BE2C (cell line): ENCODE measurements at regions not wholly inside any gene's neighbourhood (a gene's known extent, or its start where the extent isn't known, plus 50 kb on each side); places are given as distances from the start of the nearest gene placed in this dataset.

ENCODE experiments used
- DNase-seq: peaks from one replicate; pipeline ENCODE4 v3.0.0-alpha.2; 2020
- H3K27me3 ChIP-seq: fragments of 250-450 bp; sonication (Bioruptor Pico); 2 replicates; pipeline ENCODE4 v1.5.1; 2020; ENCODE audit warnings: mild to moderate bottlenecking
- H3K36me3 ChIP-seq: fragments of 250-450 bp; sonication (Bioruptor Pico); 2 replicates; pipeline ENCODE4 v1.5.1; 2020; ENCODE audit warnings: mild to moderate bottlenecking
- H3K4me1 ChIP-seq: fragments of 250-450 bp; sonication (Bioruptor Pico); 2 replicates; pipeline ENCODE4 v1.5.1; 2020
- H3K4me3 ChIP-seq: 2 replicates; pipeline ENCODE4 v1.5.1; 2011; ENCODE audit warnings: low read depth, low read length
- H3K9me3 ChIP-seq: fragments of 250-450 bp; sonication (Bioruptor Pico); 2 replicates; pipeline ENCODE4 v1.5.1; 2020
- TF ChIP-seq, protein P1 (sequence below): IDR thresholded peaks from 2 replicates; pipeline ENCODE4 v1.5.1; 2012; ENCODE audit warnings: mild to moderate bottlenecking, low read depth, low read length

DNA sequence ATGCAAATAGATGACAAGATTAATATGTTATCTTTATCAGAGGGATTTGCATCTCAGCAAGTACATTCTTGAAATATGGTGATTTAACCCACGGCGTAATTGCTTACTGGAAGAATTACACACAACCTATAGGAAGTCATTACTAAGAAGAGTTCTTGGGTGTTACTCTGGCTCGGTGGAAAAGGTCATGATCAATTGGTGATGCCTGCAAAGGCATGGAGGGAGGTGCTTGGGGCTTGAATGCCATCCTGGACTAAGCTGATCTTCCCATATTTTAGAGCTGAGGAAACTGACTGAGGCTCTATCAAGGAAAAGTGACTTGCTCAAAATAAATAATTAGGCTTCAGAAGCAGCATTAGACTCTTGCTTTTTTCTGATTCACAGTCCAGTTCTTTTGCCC lies 137.5 kb upstream of the JUN start:
- no peaks in the 10 kb centered on the region for H3K27me3 ChIP-seq
- TF ChIP-seq, protein P1, sequence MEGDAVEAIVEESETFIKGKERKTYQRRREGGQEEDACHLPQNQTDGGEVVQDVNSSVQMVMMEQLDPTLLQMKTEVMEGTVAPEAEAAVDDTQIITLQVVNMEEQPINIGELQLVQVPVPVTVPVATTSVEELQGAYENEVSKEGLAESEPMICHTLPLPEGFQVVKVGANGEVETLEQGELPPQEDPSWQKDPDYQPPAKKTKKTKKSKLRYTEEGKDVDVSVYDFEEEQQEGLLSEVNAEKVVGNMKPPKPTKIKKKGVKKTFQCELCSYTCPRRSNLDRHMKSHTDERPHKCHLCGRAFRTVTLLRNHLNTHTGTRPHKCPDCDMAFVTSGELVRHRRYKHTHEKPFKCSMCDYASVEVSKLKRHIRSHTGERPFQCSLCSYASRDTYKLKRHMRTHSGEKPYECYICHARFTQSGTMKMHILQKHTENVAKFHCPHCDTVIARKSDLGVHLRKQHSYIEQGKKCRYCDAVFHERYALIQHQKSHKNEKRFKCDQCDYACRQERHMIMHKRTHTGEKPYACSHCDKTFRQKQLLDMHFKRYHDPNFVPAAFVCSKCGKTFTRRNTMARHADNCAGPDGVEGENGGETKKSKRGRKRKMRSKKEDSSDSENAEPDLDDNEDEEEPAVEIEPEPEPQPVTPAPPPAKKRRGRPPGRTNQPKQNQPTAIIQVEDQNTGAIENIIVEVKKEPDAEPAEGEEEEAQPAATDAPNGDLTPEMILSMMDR: no peak
- no peaks in the 10 kb centered on the region for H3K4me1 ChIP-seq
- DNase-seq: no peak
- H3K9me3 ChIP-seq: no peaks in the 10 kb centered on the region
- no peak overlapping the region for H3K4me3 ChIP-seq
- no peaks in the 10 kb centered on the region for H3K36me3 ChIP-seq

DNA sequence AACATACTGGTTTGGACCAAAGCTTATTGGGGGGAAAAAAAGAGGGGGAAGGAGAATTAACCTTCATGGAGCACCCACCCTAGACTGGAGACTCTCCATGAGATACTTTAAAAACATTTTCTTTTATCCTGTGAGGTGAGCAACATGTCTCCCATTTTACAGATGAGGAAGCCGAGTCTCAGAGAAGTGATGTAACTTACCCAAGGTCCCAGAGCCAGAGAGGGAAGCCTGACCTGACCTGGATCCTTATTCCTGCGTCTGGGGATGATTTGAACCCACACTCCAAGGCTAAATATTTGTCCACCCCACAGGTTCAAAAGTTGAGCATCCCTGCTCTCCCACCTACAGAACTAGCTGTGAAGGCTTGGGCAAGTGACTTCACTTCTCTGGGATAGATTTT lies 137.9 kb upstream of the JUN start:
- Histone ChIP-seq H3K9me3 (no peaks in the 10 kb centered on the region), H3K4me3 (no peak overlapping the region), H3K27me3 (no peaks in the 10 kb centered on the region), H3K4me1 (no peaks in the 10 kb centered on the region), H3K36me3 (no peaks in the 10 kb centered on the region)
- TF ChIP-seq, protein P1: no peak
- DNase-seq: no peak

DNA sequence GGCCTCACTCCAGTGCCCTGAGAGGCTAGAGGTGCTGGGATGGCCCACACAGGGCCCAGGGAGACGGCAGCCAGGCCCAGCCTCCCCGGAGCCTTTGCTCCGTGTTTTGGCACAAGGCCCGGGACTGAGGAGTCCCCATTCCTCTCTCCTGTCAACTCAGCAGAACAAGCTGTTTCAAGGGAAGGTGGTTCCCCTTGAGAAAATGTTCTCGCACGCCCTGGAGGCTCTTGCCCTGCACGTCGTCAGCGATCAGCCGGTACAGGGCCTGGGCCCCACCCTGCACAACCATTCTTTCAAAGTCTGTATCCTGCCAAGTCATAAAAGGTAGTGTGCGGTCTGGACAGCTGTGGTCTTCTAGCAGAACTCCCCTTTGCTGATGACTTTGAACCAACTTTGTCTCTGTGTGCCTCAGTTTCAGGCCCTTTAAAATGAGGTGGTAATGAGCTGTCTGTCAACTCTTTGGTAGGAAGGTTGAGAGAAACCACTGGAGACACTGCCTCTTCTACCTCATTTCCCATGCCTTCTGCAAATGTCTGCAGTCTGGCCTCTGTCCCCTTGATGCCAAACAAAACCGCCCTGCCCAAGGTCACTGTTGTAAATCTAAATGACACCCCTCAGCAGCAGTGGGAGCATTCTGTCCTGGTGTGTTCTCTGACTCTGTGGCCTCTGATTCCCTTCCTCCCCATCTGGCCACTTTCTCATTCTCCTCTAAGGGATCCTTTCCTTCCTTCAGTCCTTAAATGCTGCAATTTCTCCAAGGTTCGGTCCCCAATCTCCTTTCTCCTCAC lies 138.6 kb upstream of the JUN start:
- no peaks in the 10 kb centered on the region for H3K9me3 ChIP-seq
- no peaks in the 10 kb centered on the region for H3K27me3 ChIP-seq
- no peak overlapping the region for H3K4me3 ChIP-seq
- H3K4me1 ChIP-seq: no peaks in the 10 kb centered on the region
- DNase-seq: peak; percentile 8
- no peaks in the 10 kb centered on the region for H3K36me3 ChIP-seq
- TF ChIP-seq, protein P1: no peak

DNA sequence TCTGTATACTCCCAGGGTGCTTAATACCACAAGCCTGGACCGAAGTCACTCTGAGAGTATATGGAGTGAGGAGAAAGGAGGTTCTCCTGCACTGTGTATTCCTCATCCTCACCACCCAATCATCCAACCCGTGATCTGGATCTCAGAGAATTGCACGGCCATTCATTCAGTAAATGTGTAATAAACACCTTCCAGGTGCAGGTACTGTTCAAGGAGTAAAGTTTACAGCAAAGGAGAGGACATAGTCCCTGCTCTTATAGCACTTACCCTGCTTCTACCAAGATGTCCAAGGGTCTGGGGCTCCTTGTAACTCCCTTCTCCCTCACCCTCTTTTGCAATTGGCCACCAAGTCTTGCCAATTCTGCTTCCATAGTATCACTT lies 139.2 kb upstream of the JUN start:
- TF ChIP-seq, protein P1: no peak
- H3K9me3 ChIP-seq: no peaks in the 10 kb centered on the region
- no peak for DNase-seq
- H3K4me3 ChIP-seq: no peak overlapping the region
- no peaks in the 10 kb centered on the region for H3K4me1 ChIP-seq
- no peaks in the 10 kb centered on the region for H3K27me3 ChIP-seq
- no peaks in the 10 kb centered on the region for H3K36me3 ChIP-seq

DNA sequence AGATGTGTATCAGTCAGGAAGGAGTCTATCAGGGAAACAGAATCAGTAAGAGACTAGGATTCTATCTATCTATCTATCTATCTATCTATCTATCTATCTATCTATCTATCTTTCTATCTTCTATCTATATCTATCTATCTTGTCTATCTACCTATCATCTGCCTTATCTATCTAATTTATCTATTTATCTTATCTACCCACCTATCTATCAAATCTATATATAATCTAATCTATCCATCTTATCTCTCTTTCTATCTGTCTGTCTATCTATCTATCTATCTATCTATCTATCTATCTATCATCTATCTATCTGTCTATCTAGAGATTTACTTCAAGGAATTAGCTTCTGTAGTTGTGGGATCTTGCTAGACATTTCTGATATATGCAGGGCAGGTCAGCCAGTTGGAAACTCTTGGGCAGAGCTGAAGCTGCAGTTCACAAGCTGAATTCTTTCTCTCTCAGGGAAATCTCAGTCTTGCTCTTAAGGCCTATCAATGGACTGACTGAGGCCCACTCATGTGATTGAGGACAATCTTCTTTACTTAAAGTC lies 140.2 kb upstream of the JUN start:
- DNase-seq: no peak
- H3K9me3 ChIP-seq: no peaks in the 10 kb centered on the region
- no peak overlapping the region for H3K4me3 ChIP-seq
- H3K4me1 ChIP-seq: no peaks in the 10 kb centered on the region
- no peaks in the 10 kb centered on the region for H3K27me3 ChIP-seq
- no peaks in the 10 kb centered on the region for H3K36me3 ChIP-seq
- TF ChIP-seq, protein P1: no peak

GRCh38 chr1:58924821-58925220 lies 141.0 kb upstream of the JUN start:
- no peak overlapping the region for H3K4me3 ChIP-seq
- no peak for DNase-seq
- H3K4me1 ChIP-seq: no peaks in the 10 kb centered on the region
- H3K27me3 ChIP-seq: no peaks in the 10 kb centered on the region
- no peaks in the 10 kb centered on the region for H3K36me3 ChIP-seq
- H3K9me3 ChIP-seq: no peaks in the 10 kb centered on the region
- TF ChIP-seq, protein P1: no peak
